Mesothelial cell of epicardium (in vitro differentiated cells): ENCODE measurements at regions not wholly inside any gene's neighbourhood (a gene's known extent, or its start where the extent isn't known, plus 50 kb on each side); places are given as distances from the start of the nearest gene placed in this dataset.

ENCODE experiments used
- DNase-seq, 2 experiments: peaks; one replicate each; pipeline ENCODE4 v3.0.0; 2021; ENCODE audit warnings: low spot score in 2 of 2; ENCODE audit not compliant: unreplicated experiment in 2 of 2
- H3K27ac Mint-ChIP-seq: 2 replicates; pipeline ENCODE4 v1.8.0; 2021; ENCODE audit warnings: mixed read lengths
- H3K27me3 Mint-ChIP-seq: 2 replicates; pipeline ENCODE4 v1.8.0; 2021; ENCODE audit warnings: low read depth, mixed read lengths
- H3K36me3 Mint-ChIP-seq: 2 replicates; pipeline ENCODE4 v1.8.0; 2021; ENCODE audit warnings: mixed read lengths
- H3K4me1 Mint-ChIP-seq: 2 replicates; pipeline ENCODE4 v1.8.0; 2021; ENCODE audit warnings: mixed read lengths
- H3K4me3 Mint-ChIP-seq: 2 replicates; pipeline ENCODE4 v1.8.0; 2021; ENCODE audit warnings: mild to moderate bottlenecking, moderate library complexity, mixed read lengths
- H3K9me3 Mint-ChIP-seq: 2 replicates; pipeline ENCODE4 v1.8.0; 2021; ENCODE audit warnings: mixed read lengths
- TF ChIP-seq, protein P1 (sequence below): fragments of 200-600 bp; sonication (generic); IDR thresholded peaks from one replicate; pipeline ENCODE4 v1.5.0; 2021; ENCODE audit warnings: antibody characterized with exemption; ENCODE audit not compliant: unreplicated experiment

DNA sequence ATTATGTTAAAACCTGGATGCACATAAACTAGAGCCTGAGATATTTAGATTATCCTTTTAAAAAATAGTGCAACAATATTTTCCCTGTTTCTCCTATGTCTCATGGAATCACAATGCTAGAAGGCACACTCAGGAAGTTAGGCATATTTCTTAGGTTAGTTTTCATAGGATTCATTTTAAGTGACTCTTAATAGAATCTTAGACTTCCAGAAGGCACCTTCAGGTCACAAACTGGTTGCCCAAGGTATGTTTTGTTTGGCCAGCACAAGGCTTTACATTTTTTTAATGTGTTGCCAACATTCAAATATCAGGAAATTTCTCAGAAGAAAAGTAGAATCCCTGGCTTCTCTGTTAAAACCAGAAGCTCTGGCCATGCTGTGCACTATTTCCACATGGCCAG lies 129.3 kb downstream of the LNPK start:
- Mint-ChIP-seq H3K4me1 (no peaks in the 10 kb centered on the region), H3K4me3 (no peak overlapping the region), H3K27ac (no peak overlapping the region)

DNA sequence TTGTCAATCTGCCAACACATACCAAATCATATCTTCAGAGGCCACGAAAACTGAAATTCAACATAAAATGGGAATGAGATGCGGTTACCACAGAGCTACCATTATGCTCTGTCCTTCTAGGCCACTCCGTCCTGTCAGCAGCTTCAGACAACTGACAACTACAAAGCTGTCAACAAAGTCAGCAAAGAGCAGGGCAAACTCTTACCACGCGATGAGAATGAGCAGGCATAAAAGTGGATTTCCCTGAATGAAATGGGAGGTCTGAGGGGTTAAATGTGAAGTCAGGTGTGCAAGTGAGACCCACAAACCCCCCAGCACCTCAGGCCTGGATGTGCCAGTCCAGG lies 130.1 kb downstream of the LNPK start:
- Mint-ChIP-seq H3K4me1 (peaks cover 3% of the 10 kb centered on the region), H3K27me3 (peaks cover 2% of the 10 kb centered on the region), H3K4me3 (no peak overlapping the region), H3K9me3 (peaks cover 3% of the 10 kb centered on the region), H3K27ac (no peak overlapping the region), H3K36me3 (no peaks in the 10 kb centered on the region)
- no peak for DNase-seq
- TF ChIP-seq, protein P1, sequence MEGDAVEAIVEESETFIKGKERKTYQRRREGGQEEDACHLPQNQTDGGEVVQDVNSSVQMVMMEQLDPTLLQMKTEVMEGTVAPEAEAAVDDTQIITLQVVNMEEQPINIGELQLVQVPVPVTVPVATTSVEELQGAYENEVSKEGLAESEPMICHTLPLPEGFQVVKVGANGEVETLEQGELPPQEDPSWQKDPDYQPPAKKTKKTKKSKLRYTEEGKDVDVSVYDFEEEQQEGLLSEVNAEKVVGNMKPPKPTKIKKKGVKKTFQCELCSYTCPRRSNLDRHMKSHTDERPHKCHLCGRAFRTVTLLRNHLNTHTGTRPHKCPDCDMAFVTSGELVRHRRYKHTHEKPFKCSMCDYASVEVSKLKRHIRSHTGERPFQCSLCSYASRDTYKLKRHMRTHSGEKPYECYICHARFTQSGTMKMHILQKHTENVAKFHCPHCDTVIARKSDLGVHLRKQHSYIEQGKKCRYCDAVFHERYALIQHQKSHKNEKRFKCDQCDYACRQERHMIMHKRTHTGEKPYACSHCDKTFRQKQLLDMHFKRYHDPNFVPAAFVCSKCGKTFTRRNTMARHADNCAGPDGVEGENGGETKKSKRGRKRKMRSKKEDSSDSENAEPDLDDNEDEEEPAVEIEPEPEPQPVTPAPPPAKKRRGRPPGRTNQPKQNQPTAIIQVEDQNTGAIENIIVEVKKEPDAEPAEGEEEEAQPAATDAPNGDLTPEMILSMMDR: no peak

More for the DNA sequence above, 129.3 kb downstream of the LNPK start:
- Mint-ChIP-seq H3K36me3 (no peaks in the 10 kb centered on the region), H3K9me3 (peaks cover 3% of the 10 kb centered on the region), H3K27me3 (peaks cover 5% of the 10 kb centered on the region)
- no peak for DNase-seq
- TF ChIP-seq, protein P1: no peak

DNA sequence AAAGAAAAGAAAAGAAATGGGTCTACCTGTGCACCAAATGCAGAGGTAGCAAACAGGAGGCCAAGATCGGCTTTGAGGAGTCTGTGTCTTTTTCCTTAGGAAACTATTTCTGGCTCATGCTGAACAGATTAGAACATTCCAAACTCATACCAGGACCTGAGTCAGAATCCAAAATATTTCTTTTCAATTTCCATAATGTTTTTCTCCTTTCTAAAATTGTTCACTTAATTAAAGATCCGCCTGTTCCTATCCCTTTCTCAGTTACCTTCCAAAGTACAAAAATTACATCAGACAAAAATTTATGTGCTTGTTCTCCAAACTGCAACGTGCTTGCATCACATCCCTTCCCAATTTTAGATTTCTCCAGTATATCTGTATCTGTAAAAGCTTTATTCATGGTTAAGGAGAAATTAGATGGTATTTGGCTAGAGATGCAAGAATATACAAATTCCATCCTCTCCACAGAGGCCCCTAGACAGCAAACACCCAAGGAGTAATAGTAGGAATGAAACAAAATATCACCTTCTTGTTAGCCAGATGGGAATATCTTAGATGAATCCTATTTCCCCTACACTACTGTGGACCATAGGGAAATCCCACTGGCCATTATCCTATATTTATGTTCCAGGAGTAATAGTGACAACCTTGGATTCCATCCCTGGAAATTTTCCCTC lies 130.6 kb downstream of the LNPK start:
- Mint-ChIP-seq H3K9me3 (peaks cover 3% of the 10 kb centered on the region), H3K4me1 (peaks cover 4% of the 10 kb centered on the region), H3K27ac (no peak overlapping the region), H3K27me3 (peaks cover 2% of the 10 kb centered on the region), H3K36me3 (no peaks in the 10 kb centered on the region), H3K4me3 (no peak overlapping the region)
- TF ChIP-seq, protein P1: no peak
- DNase-seq: no peak

DNA sequence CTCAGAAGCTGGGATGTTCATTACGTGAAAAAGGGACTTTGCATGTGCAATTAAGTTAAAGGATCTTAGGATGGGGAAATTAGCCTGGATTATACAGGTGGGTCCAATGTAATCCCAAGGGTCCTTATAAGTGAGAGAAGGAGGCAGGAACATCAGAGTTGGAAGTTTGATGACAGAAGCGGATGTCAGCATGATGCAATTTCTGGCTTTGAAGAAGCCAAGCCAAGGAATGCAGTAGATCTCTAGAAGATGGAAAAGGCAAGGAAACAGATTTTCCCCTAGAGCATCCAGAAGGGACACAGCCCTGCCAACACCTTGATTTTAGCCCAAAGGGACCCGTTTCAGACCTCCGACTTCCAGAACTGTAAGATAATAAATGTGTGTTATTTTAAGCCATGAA lies 136.4 kb downstream of the LNPK start:
- Mint-ChIP-seq H3K4me1 (peaks cover 4% of the 10 kb centered on the region), H3K27me3 (no peaks in the 10 kb centered on the region), H3K9me3 (peaks cover 3% of the 10 kb centered on the region), H3K36me3 (no peaks in the 10 kb centered on the region), H3K27ac (no peak overlapping the region), H3K4me3 (no peak overlapping the region)
- no peak for DNase-seq
- TF ChIP-seq, protein P1: no peak

DNA sequence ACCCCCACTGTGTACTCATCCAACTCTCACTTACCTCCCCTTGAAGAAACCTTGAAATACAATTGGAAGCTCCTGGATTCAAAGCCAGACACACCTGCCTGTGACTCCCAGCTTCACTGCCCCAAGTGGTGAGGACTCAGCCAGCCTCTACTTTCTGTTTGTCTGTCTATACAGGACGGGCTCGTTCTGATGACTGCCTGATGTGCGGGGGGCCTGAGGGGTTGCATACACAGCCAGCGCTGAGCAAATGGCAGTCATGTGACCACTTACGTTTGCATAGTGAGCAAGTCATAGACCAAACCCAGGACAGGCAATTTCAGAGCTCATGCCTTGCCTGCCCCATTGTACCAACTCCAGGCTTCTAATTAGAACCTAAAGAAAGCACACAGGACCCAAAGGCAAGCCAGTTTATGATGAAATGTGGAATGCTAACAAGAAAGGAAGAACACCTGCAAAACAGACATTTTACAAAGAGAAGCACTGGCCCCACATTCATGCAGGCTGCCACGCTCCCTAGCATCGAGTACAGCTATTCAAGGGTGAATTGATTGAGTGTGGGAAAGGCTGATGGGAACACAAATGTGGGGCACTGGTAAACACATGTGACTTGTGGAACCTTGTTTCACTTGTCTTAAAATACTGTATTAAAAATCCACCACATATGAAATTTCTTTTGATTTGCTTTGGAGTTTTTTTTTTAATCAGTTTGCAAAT lies 137.8 kb downstream of the LNPK start:
- H3K27ac Mint-ChIP-seq: no peak overlapping the region
- peaks cover 5% of the 10 kb centered on the region for H3K9me3 Mint-ChIP-seq
- TF ChIP-seq, protein P1: no peak
- H3K4me3 Mint-ChIP-seq: no peak overlapping the region
- no peaks in the 10 kb centered on the region for H3K36me3 Mint-ChIP-seq
- no peaks in the 10 kb centered on the region for H3K27me3 Mint-ChIP-seq
- H3K4me1 Mint-ChIP-seq: peaks cover 4% of the 10 kb centered on the region
- DNase-seq: no peak
